ENCODE measurements at regions not wholly inside any gene's neighbourhood (a gene's known extent, or its start where the extent isn't known, plus 50 kb on each side); places are given as distances from the start of the nearest gene placed in this dataset.

- no peak for ATAC-seq (ENCODE audit: low read depth)
- no peaks in the 10 kb centered on the region for H3K79me1 ChIP-seq (ENCODE audit: low read depth in 1 of 2, low read length in 2 of 2)
- intact Hi-C loops (cut with micrococcal nuclease), result no loop called here
Measured at GRCh38 chr2:215191477-215191876, 53.1 kb upstream of the ABCA12 start.

More at GRCh38 chr2:215191477-215191876, 53.1 kb upstream of the ABCA12 start:
- Histone ChIP-seq H3K36me3 (ENCODE audit: control insufficient read depth, insufficient read depth, low read length) (no peaks in the 10 kb centered on the region), H3K4me1 (ENCODE audit: control insufficient read depth, insufficient read depth, low read length) (no peaks in the 10 kb centered on the region), H4K5ac (ENCODE audit: low read depth, low read length) (no peak overlapping the region), H4K20me1 (ENCODE audit: insufficient read depth, low read length) (no peaks in the 10 kb centered on the region), H3K4me3 (ENCODE audit: insufficient read depth, low read depth, low read length) (no peak overlapping the region), H3K9me3 (ENCODE audit: control insufficient read depth, insufficient read depth, low read length) (no peaks in the 10 kb centered on the region), H3K27ac (ENCODE audit: insufficient read depth, low read length) (no peak overlapping the region), H2AK9ac (replicated peaks; ENCODE audit: low read depth, low read length, poor library complexity) (no peak overlapping the region), H3K56ac (ENCODE audit: extremely low read depth, insufficient read depth, low read length) (no peak overlapping the region), H3K9ac (ENCODE audit: low read depth, low read length) (no peak overlapping the region), H4K91ac (ENCODE audit: insufficient read depth, low read depth, low read length) (no peak overlapping the region), H3K4me2 (ENCODE audit: low read depth, low read length) (no peak overlapping the region), H3K4ac (ENCODE audit: low read depth, low read length) (no peak overlapping the region), H3K27me3 (ENCODE audit: control insufficient read depth, insufficient read depth, low read length) (no peaks in the 10 kb centered on the region), H2AK5ac (ENCODE audit: low read depth, low read length) (no peak overlapping the region), H2BK120ac (ENCODE audit: low read depth, low read length) (no peak overlapping the region), H3K18ac (ENCODE audit: low read depth, low read length) (no peak overlapping the region), H2BK5ac (ENCODE audit: low read depth, low read length, poor library complexity, severe bottlenecking) (no peak overlapping the region), H2BK15ac (ENCODE audit: low read depth, low read length) (no peak overlapping the region), H3K14ac (replicated peaks; ENCODE audit: low read depth, low read length) (no peak overlapping the region), H3K23ac (ENCODE audit: low read depth, low read length) (no peak overlapping the region), H2BK20ac (ENCODE audit: low read depth, low read length) (no peak overlapping the region), H2AFZ (replicated peaks; ENCODE audit: low read length, poor library complexity) (no peak overlapping the region), H4K8ac (ENCODE audit: low read depth in 2 of 2, low read length in 2 of 2) (no peak overlapping the region), H3K9me1 (ENCODE audit: insufficient read depth, low read length) (no peaks in the 10 kb centered on the region)
- in situ Hi-C loops (cut with MboI; ENCODE audit: low sequenced_read_pairs), result no loop called here
- CTCF ChIA-PET, result no interaction called here
- dilution Hi-C loops (cut with HindIII; ENCODE audit: low sequenced_read_pairs, unreplicated experiment), result no loop called here
- DNase-seq, result no peak
- POLR2A ChIA-PET (ENCODE audit: unreplicated experiment), result no interaction called here
- no CpG with 5 or more reads among the region's 2 CpGs for WGBS, 2 experiments (ENCODE audit: extremely low coverage in 2 of 2, insufficient read length in 1 of 2)
- no TSS peak for BruUV-seq (replicated peaks)
- TF ChIP-seq ELK1 (IDR thresholded peaks at IDR 0.05; ENCODE audit: borderline replicate concordance, low read depth, low read length) (no peak), RAD21 (IDR thresholded peaks at IDR 0.05; ENCODE audit: low read length) (no peak)
